ENCODE measurements at regions not wholly inside any gene's neighbourhood (a gene's known extent, or its start where the extent isn't known, plus 50 kb on each side); places are given as distances from the start of the nearest gene placed in this dataset.
A peak's percentile ranks its signal among the peaks of the same experiment; 100 is the strongest.

- DNase-seq: no peak
- no peak overlapping the region for H3K27ac ChIP-seq (ENCODE audit: low read length)
- 93% methylated on average over 6 of the region's 6 CpGs for WGBS
- H3K4me3 ChIP-seq (ENCODE audit: low read length): no peak overlapping the region
- H3K9me3 ChIP-seq (ENCODE audit: control insufficient read depth, low read length): no peaks in the 10 kb centered on the region
- H3K27me3 ChIP-seq (ENCODE audit: control insufficient read depth, insufficient read depth): no peaks in the 10 kb centered on the region
- peaks cover 3% of the 10 kb centered on the region for H3K4me1 ChIP-seq (ENCODE audit: control insufficient read depth, insufficient read depth, low read length)
- no peak for ATAC-seq
- intact Hi-C loops (cut with DNase I): no loop called here
Observed at GRCh38 chr15:62756326-62756994, 286.1 kb upstream of the TPM1 start.

DNA sequence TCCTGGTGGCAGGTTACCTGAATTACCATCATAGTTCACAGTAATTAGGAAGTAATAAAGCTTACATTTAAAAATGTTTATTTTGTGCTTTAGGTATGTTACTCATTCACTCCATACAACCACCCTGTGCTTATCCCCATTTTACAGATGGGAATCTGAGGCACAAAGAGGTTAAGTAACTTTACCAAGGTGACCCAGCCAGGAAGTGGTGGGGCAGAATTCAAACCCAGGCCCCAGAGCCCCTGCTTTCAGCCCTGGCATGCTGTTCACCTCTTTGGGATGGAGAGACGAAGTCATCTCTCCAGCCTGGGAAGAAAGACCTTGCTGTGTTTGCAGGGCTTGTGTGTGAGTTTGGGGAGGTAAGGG is 285.6 kb upstream of the TPM1 start:
- H3K4me1 ChIP-seq (ENCODE audit: control insufficient read depth, insufficient read depth, low read length): peaks cover 3% of the 10 kb centered on the region
- intact Hi-C loops (cut with DNase I): no loop called here
- no peaks in the 10 kb centered on the region for H3K27me3 ChIP-seq (ENCODE audit: control insufficient read depth, insufficient read depth)
- no peak overlapping the region for H3K27ac ChIP-seq (ENCODE audit: low read length)
- 96% methylated on average over 1 of the region's 1 CpG for WGBS
- no peaks in the 10 kb centered on the region for H3K9me3 ChIP-seq (ENCODE audit: control insufficient read depth, low read length)
- DNase-seq: no peak
- no peak overlapping the region for H3K4me3 ChIP-seq (ENCODE audit: low read length)
- ATAC-seq: no peak

GRCh38 chr15:62757535-62757934 is 285.0 kb upstream of the TPM1 start:
- Histone ChIP-seq H3K4me1 (ENCODE audit: control insufficient read depth, insufficient read depth, low read length) (peaks cover 3% of the 10 kb centered on the region), H3K27ac (ENCODE audit: low read length) (peak overlapping the region; percentile 43), H3K27me3 (ENCODE audit: control insufficient read depth, insufficient read depth) (no peaks in the 10 kb centered on the region), H3K4me3 (ENCODE audit: low read length) (no peak overlapping the region), H3K9me3 (ENCODE audit: control insufficient read depth, low read length) (no peaks in the 10 kb centered on the region)
- ATAC-seq (no peak), DNase-seq (no peak)
- intact Hi-C loops (cut with DNase I): no loop called here
- WGBS: 75% methylated on average over 10 of the region's 10 CpGs

DNA sequence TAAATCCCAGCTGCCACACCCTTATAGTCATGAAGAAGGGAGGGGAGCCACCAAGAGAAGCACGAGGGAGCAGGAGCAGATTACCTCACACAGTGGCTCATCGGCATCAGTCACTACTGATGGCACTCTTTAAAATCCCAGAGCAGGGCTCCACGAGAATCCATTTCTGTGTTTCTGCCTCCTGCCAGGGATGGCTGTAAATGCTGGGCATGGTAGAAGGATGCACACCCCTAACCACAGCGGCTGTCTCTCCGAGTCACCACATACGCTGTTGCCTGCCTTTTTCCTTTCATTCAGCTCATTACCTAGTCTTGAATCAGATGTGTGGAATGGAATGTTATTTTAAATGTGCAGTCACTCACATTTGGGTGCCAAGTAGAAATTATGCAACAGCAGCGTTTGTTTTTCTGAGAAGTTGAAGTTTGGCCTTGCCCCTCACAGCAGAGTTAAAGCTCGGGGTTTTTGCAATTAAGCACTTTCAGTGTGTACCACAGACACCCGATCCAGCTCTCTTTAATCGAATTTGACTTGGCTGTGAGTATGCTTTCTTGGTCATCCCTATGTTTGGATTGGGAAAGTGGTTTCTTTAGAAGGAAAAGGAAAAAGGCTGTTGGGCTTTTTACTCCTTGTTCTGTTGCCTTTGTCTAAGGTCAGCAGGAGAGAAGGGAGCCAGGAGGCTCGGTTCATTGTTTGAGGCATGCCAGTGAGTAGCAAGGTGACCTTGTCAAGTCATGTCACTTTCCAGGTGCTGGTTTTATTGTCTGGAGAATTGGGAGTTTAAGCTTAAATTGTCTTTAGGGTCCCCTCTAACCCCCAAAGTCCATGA is 284.2 kb upstream of the TPM1 start:
- peak in 1 of 3 donors; percentile 35 for DNase-seq
- H3K27ac ChIP-seq (ENCODE audit: low read length): peak overlapping the region; percentile 72
- 51% methylated on average over 11 of the region's 11 CpGs for WGBS
- H3K9me3 ChIP-seq (ENCODE audit: control insufficient read depth, low read length): no peaks in the 10 kb centered on the region
- peak; percentile 83 to 85 for ATAC-seq
- no peak overlapping the region for H3K4me3 ChIP-seq (ENCODE audit: low read length)
- intact Hi-C loops (cut with DNase I): no loop called here
- H3K27me3 ChIP-seq (ENCODE audit: control insufficient read depth, insufficient read depth): no peaks in the 10 kb centered on the region
- H3K4me1 ChIP-seq (ENCODE audit: control insufficient read depth, insufficient read depth, low read length): peaks cover 3% of the 10 kb centered on the region

- Histone ChIP-seq H3K4me3 (ENCODE audit: low read length) (no peak overlapping the region), H3K27me3 (ENCODE audit: control insufficient read depth, insufficient read depth) (no peaks in the 10 kb centered on the region), H3K9me3 (ENCODE audit: control insufficient read depth, low read length) (no peaks in the 10 kb centered on the region), H3K4me1 (ENCODE audit: control insufficient read depth, insufficient read depth, low read length) (peaks cover 3% of the 10 kb centered on the region), H3K27ac (ENCODE audit: low read length) (peak overlapping the region; percentile 48)
- no peak for ATAC-seq
- WGBS: 79% methylated on average over 4 of the region's 4 CpGs
- DNase-seq: no peak
- intact Hi-C loops (cut with DNase I): no loop called here
Observed at GRCh38 chr15:62758952-62759349, 283.6 kb upstream of the TPM1 start.

DNA sequence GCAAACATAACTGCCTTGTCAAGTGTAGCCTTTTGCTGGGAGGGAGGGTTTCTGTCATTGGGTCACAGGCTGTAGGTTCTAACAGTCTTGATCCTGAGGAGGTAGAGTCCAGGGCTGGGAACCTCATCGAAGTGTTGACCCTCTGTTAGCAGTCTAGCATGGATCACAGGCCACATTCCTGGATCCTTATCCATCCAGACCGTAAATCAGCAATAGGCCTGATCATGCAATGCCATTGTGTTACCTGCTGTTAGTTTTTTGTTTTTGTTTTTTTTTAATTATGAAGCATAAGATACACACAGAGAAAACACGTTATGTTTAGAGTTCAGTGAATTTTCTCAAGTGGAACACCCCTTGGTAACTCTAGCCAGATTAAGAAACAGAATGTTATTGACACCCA is 282.0 kb upstream of the TPM1 start:
- DNase-seq (no peak), ATAC-seq (no peak)
- 77% methylated on average over 3 of the region's 3 CpGs for WGBS
- intact Hi-C loops (cut with DNase I): no loop called here
- H3K4me3 ChIP-seq (ENCODE audit: low read length): no peak overlapping the region
- H3K27ac ChIP-seq (ENCODE audit: low read length): no peak overlapping the region
- H3K9me3 ChIP-seq (ENCODE audit: control insufficient read depth, low read length): no peaks in the 10 kb centered on the region
- peaks cover 3% of the 10 kb centered on the region for H3K4me1 ChIP-seq (ENCODE audit: control insufficient read depth, insufficient read depth, low read length)
- no peaks in the 10 kb centered on the region for H3K27me3 ChIP-seq (ENCODE audit: control insufficient read depth, insufficient read depth)

- WGBS: 63% methylated on average over 4 of the region's 4 CpGs
- Histone ChIP-seq H3K4me1 (ENCODE audit: control insufficient read depth, insufficient read depth, low read length) (no peaks in the 10 kb centered on the region), H3K9me3 (ENCODE audit: control insufficient read depth, low read length) (no peaks in the 10 kb centered on the region), H3K4me3 (ENCODE audit: low read length) (no peak overlapping the region), H3K27me3 (ENCODE audit: control insufficient read depth, insufficient read depth) (no peaks in the 10 kb centered on the region), H3K27ac (ENCODE audit: low read length) (no peak overlapping the region)
- DNase-seq (no peak), ATAC-seq (no peak)
- intact Hi-C loops (cut with DNase I): no loop called here
Observed at GRCh38 chr15:62765916-62766315, 276.6 kb upstream of the TPM1 start.

DNA sequence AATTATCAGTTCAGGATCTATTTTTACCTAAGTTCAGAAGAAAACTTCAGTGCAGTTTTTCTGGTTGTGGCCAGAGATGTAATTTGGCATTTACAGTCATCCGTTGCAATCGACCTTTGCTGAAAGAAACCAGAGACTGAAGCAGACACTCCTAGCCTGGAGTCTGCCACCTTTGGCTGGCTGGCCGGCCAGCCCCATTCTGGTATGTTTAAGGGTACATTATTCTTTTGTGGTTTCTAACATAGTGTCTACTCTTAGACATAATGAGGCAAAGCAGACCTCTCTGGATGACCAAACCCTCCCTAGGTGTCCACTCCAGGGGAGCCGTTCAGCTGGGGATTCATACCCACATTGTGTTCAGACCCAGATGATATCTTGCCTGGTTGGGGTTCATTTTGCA is 275.9 kb upstream of the TPM1 start:
- 66% methylated on average over 4 of the region's 4 CpGs for WGBS
- H3K27ac ChIP-seq (ENCODE audit: low read length): no peak overlapping the region
- ATAC-seq (no peak), DNase-seq (no peak)
- intact Hi-C loops (cut with DNase I): no loop called here
- H3K27me3 ChIP-seq (ENCODE audit: control insufficient read depth, insufficient read depth): no peaks in the 10 kb centered on the region
- H3K4me1 ChIP-seq (ENCODE audit: control insufficient read depth, insufficient read depth, low read length): no peaks in the 10 kb centered on the region
- H3K4me3 ChIP-seq (ENCODE audit: low read length): no peak overlapping the region
- no peaks in the 10 kb centered on the region for H3K9me3 ChIP-seq (ENCODE audit: control insufficient read depth, low read length)

DNA sequence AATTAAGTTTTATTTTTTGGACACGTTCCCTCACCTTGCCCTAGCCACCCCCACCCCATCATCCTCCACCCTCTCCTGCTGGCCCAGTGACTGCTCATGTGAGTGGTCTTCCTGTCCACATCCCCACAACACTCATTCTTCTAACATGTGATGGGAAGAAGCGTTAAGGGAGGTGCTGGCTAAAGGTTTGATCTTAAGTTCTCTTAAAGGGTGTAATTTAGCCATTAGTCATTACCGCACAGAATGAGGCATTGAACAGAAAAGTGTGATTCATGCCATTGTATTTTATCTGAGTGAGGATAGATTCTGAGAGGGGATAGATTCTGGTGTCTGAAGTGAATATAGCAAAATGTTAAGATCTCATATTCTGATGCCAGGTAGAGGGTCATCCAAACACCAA is 272.9 kb upstream of the TPM1 start:
- H3K27ac ChIP-seq (ENCODE audit: low read length): no peak overlapping the region
- intact Hi-C loops (cut with DNase I): no loop called here
- H3K27me3 ChIP-seq (ENCODE audit: control insufficient read depth, insufficient read depth): no peaks in the 10 kb centered on the region
- H3K4me1 ChIP-seq (ENCODE audit: control insufficient read depth, insufficient read depth, low read length): no peaks in the 10 kb centered on the region
- H3K4me3 ChIP-seq (ENCODE audit: low read length): no peak overlapping the region
- 90% methylated on average over 3 of the region's 3 CpGs for WGBS
- DNase-seq (no peak), ATAC-seq (no peak)
- H3K9me3 ChIP-seq (ENCODE audit: control insufficient read depth, low read length): no peaks in the 10 kb centered on the region

DNA sequence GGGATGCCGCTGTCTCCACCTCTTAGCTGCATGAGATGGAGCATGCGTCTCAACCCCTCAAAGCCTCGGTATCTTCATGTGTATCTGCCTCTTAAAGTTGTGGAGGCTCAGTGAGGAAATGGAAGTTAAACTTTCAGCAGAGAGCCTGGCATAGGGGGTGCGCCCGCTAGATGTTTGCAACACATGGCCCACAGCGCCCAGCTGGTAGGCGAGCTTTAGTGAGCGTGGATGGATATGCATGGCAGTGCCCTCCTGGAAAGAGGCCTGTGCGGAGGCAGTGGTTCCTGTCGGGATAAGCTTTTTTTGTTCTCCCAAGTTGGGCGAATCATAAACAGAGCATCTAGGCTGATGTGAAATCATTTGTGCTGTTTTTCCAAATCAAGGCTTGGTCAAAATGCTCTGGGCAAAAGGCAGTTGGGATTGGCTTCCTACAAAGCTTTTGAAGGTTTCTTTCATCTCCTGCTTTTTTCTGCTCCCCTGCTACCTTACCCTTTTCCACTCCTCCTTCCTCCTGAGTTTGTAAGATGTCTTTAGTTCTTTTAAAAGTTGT is 272.4 kb upstream of the TPM1 start:
- H3K27ac ChIP-seq (ENCODE audit: low read length): no peak overlapping the region
- H3K4me3 ChIP-seq (ENCODE audit: low read length): no peak overlapping the region
- no peaks in the 10 kb centered on the region for H3K27me3 ChIP-seq (ENCODE audit: control insufficient read depth, insufficient read depth)
- H3K9me3 ChIP-seq (ENCODE audit: control insufficient read depth, low read length): no peaks in the 10 kb centered on the region
- DNase-seq (no peak), ATAC-seq (no peak)
- H3K4me1 ChIP-seq (ENCODE audit: control insufficient read depth, insufficient read depth, low read length): no peaks in the 10 kb centered on the region
- intact Hi-C loops (cut with DNase I): no loop called here
- 95% methylated on average over 11 of the region's 11 CpGs for WGBS

DNA sequence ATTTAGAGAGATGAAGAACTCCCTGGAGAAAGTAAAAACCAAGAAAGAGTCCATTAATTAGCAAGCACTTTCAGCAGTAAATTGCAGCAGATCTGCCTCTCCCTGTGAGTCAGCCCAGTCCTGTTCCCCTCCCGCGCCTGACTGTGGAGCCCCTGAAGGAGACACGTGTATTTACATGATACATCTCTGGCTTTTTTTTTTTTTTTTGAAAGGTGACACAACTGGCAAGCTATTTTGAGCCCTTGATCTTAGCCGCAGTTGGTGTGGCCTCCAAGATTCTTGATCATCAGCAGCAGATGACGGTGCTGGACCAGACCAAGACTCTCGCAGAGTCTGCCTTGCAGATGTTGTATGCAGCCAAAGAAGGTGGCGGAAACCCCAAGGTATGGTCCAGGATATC is 271.8 kb upstream of the TPM1 start:
- DNase-seq (no peak), ATAC-seq (peak; percentile 25 to 35)
- 71% methylated on average over 7 of the region's 7 CpGs for WGBS
- intact Hi-C loops (cut with DNase I): no loop called here
- Histone ChIP-seq H3K27me3 (ENCODE audit: control insufficient read depth, insufficient read depth) (no peaks in the 10 kb centered on the region), H3K4me3 (ENCODE audit: low read length) (no peak overlapping the region), H3K4me1 (ENCODE audit: control insufficient read depth, insufficient read depth, low read length) (no peaks in the 10 kb centered on the region), H3K9me3 (ENCODE audit: control insufficient read depth, low read length) (no peaks in the 10 kb centered on the region), H3K27ac (ENCODE audit: low read length) (no peak overlapping the region)
